Neural crest cell (in vitro differentiated cells): ENCODE measurements at regions not wholly inside any gene's neighbourhood (a gene's known extent, or its start where the extent isn't known, plus 50 kb on each side); places are given as distances from the start of the nearest gene placed in this dataset.

Experiments used
- DNase-seq: peaks from one replicate; pipeline ENCODE4 v3.0.0; 2021; ENCODE audit warnings: low read depth, mixed read lengths, low spot score
- H3K27ac Mint-ChIP-seq: one replicate; pipeline ENCODE4 v1.8.0; 2021; ENCODE audit warnings: mild to moderate bottlenecking, mixed read lengths; ENCODE audit not compliant: unreplicated experiment
- H3K27me3 Mint-ChIP-seq: 2 replicates; pipeline ENCODE4 v1.8.0; 2021; ENCODE audit warnings: low read depth, mild to moderate bottlenecking, mixed read lengths
- H3K36me3 Mint-ChIP-seq: 2 replicates; pipeline ENCODE4 v1.8.0; 2021; ENCODE audit warnings: low read depth, mild to moderate bottlenecking, mixed read lengths
- H3K4me1 Mint-ChIP-seq: 2 replicates; pipeline ENCODE4 v1.8.0; 2021; ENCODE audit warnings: mixed read lengths
- H3K4me3 Mint-ChIP-seq: one replicate; pipeline ENCODE4 v1.8.0; 2021; ENCODE audit warnings: mild to moderate bottlenecking, mixed read lengths
- H3K9me3 Mint-ChIP-seq: 2 replicates; pipeline ENCODE4 v1.8.0; 2021; ENCODE audit warnings: mixed read lengths
- TF ChIP-seq, protein P1 (sequence below): fragments of 200-600 bp; sonication (generic); conservative IDR thresholded peaks from 2 replicates; pipeline ENCODE4 v1.5.0; 2021; ENCODE audit warnings: antibody characterized with exemption, mild to moderate bottlenecking

DNA sequence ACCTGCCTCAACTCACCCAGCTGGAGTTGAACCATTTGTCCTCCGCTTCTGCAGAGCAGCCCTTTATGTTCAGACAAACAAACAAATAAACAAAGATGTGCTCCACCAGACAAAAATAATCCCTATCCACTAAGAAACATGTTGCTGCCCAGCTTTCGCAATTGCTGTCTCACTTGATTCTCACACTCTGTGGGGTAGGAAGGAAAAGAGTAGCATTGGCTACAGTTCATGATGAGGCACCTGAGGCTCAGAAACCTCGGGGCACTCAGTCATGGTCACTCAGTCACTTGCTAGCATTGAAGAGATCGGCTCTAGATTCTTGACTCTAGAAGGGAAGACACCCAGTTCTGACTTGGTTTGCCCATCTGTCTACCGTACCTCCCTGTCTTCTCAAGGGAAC lies 88.0 kb upstream of the ZMIZ1 start:
- no peak for DNase-seq
- TF ChIP-seq, protein P1, sequence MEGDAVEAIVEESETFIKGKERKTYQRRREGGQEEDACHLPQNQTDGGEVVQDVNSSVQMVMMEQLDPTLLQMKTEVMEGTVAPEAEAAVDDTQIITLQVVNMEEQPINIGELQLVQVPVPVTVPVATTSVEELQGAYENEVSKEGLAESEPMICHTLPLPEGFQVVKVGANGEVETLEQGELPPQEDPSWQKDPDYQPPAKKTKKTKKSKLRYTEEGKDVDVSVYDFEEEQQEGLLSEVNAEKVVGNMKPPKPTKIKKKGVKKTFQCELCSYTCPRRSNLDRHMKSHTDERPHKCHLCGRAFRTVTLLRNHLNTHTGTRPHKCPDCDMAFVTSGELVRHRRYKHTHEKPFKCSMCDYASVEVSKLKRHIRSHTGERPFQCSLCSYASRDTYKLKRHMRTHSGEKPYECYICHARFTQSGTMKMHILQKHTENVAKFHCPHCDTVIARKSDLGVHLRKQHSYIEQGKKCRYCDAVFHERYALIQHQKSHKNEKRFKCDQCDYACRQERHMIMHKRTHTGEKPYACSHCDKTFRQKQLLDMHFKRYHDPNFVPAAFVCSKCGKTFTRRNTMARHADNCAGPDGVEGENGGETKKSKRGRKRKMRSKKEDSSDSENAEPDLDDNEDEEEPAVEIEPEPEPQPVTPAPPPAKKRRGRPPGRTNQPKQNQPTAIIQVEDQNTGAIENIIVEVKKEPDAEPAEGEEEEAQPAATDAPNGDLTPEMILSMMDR = no peak
- H3K4me1 Mint-ChIP-seq = peaks cover 29% of the 10 kb centered on the region
- peaks cover 2% of the 10 kb centered on the region for H3K27me3 Mint-ChIP-seq
- no peaks in the 10 kb centered on the region for H3K9me3 Mint-ChIP-seq
- H3K4me3 Mint-ChIP-seq = no peak overlapping the region
- H3K36me3 Mint-ChIP-seq = no peaks in the 10 kb centered on the region
- H3K27ac Mint-ChIP-seq = no peak overlapping the region

GRCh38 chr10:78981257-78981969 lies 87.4 kb upstream of the ZMIZ1 start:
- no peaks in the 10 kb centered on the region for H3K36me3 Mint-ChIP-seq
- peaks cover 25% of the 10 kb centered on the region for H3K4me1 Mint-ChIP-seq
- no peak overlapping the region for H3K4me3 Mint-ChIP-seq
- DNase-seq = no peak
- TF ChIP-seq, protein P1 = no peak
- peaks cover 2% of the 10 kb centered on the region for H3K27me3 Mint-ChIP-seq
- H3K27ac Mint-ChIP-seq = no peak overlapping the region
- H3K9me3 Mint-ChIP-seq = no peaks in the 10 kb centered on the region

DNA sequence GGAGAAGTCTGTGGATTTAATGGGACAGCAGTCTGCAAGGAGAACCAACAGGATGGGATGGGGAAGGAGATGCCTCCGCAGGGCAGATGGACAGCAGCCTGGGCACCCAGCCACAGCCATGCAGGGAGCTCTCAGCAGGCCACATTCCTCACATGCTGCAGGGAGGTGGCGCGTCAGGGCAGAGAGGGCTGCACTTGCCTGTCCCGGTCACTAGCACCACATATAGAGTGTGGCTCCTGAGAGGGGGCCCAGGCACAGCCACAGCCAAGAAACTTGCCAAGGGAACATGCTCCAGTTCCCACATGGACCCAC lies 86.8 kb upstream of the ZMIZ1 start:
- TF ChIP-seq, protein P1 = no peak
- H3K9me3 Mint-ChIP-seq = no peaks in the 10 kb centered on the region
- DNase-seq = no peak
- H3K4me3 Mint-ChIP-seq = no peak overlapping the region
- H3K4me1 Mint-ChIP-seq = peaks cover 20% of the 10 kb centered on the region
- H3K36me3 Mint-ChIP-seq = no peaks in the 10 kb centered on the region
- no peak overlapping the region for H3K27ac Mint-ChIP-seq
- H3K27me3 Mint-ChIP-seq = peaks cover 2% of the 10 kb centered on the region

- Mint-ChIP-seq H3K4me1 (peaks cover 12% of the 10 kb centered on the region), H3K36me3 (no peaks in the 10 kb centered on the region), H3K9me3 (no peaks in the 10 kb centered on the region), H3K27ac (no peak overlapping the region), H3K27me3 (peaks cover 2% of the 10 kb centered on the region), H3K4me3 (no peak overlapping the region)
- TF ChIP-seq, protein P1 = no peak
- DNase-seq = no peak
Observed at GRCh38 chr10:78982726-78983125, 86.0 kb upstream of the ZMIZ1 start.

GRCh38 chr10:78983608-78984007 lies 85.2 kb upstream of the ZMIZ1 start:
- H3K4me3 Mint-ChIP-seq = no peak overlapping the region
- H3K27ac Mint-ChIP-seq = no peak overlapping the region
- H3K9me3 Mint-ChIP-seq = no peaks in the 10 kb centered on the region
- peaks cover 9% of the 10 kb centered on the region for H3K4me1 Mint-ChIP-seq
- no peaks in the 10 kb centered on the region for H3K27me3 Mint-ChIP-seq
- no peaks in the 10 kb centered on the region for H3K36me3 Mint-ChIP-seq
- no peak for DNase-seq
- TF ChIP-seq, protein P1 = no peak
